Endothelial cell of umbilical vein (primary cell): ENCODE measurements at regions not wholly inside any gene's neighbourhood (a gene's known extent, or its start where the extent isn't known, plus 50 kb on each side); places are given as distances from the start of the nearest gene placed in this dataset.

Experiments used
- BruUV-seq: library from RNA; stranded (reverse); fragments of 400-500 nt; replicated peaks from 2 replicates; lab custom pipeline; 2021; lab: Mats Ljungman, UMichigan
- CTCF ChIA-PET: fragments of 300-600, 350-600 bp; sonication (Branson Sonifier 250); formaldehyde crosslinking; loops from one replicate; lab custom pipeline; 2021; ENCODE audit warnings: antibody characterized with exemption, inconsistent platforms; lab: Charles Lee
- POLR2A ChIA-PET: fragments of 300-600, 350-600 bp; sonication (Branson Sonifier 250); formaldehyde crosslinking; loops from one replicate; lab custom pipeline; 2021; ENCODE audit warnings: antibody characterized with exemption, inconsistent platforms; lab: Charles Lee
- DNase-seq: peaks from one replicate; pipeline ENCODE4 v3.0.0-alpha.2; 2011; ENCODE audit warnings: low read depth, low spot score
- FAIRE-seq: peaks from 2 replicates; lab custom pipeline; 2011; peaks lifted over from hg19 to GRCh38; lab: Jason Lieb, UNC
- H2AFZ ChIP-seq: 2 replicates; pipeline ENCODE4 v1.6.0; 2012; ENCODE audit warnings: low read depth, low read length, control low read depth, inconsistent platforms
- H3K27ac ChIP-seq: 2 replicates; pipeline ENCODE4 v1.5.1; 2011; ENCODE audit warnings: low read depth, mild to moderate bottlenecking, control low read depth, low read length, moderate library complexity; ENCODE audit not compliant: insufficient read depth
- H3K27me3 ChIP-seq, 2 experiments: 2 replicates each; pipeline versions ENCODE4 v1.6.0 to v1.6.1; 2011; ENCODE audit warnings: low read length in 2 of 2, mixed read lengths in 1 of 2; ENCODE audit not compliant: control insufficient read depth in 2 of 2, insufficient read depth in 2 of 2
- H3K36me3 ChIP-seq, 2 experiments: 2 replicates in 1 of 2; 3 replicates in 1 of 2; pipeline ENCODE4 v1.5.1; 2011; ENCODE audit warnings: low read length in 2 of 2, mild to moderate bottlenecking in 1 of 2, moderate library complexity in 1 of 2; ENCODE audit not compliant: control insufficient read depth in 2 of 2, insufficient read depth in 2 of 2; ENCODE audit errors: extremely low read depth in 1 of 2
- H3K4me1 ChIP-seq: 3 replicates; pipeline ENCODE4 v1.5.1; 2011; ENCODE audit warnings: mild to moderate bottlenecking, low read length; ENCODE audit not compliant: control insufficient read depth, insufficient read depth; ENCODE audit errors: extremely low read depth
- H3K4me2 ChIP-seq: 2 replicates; pipeline ENCODE4 v1.6.1; 2011; ENCODE audit warnings: low read length, control low read depth, mixed read lengths; ENCODE audit not compliant: insufficient read depth
- H3K4me3 ChIP-seq, 3 experiments: fragments of 200-600 bp in 1 of 3; sonication (generic), shearing (Covaris generic) in 1 of 3; replicated peaks in 1 of 3; 2 replicates each; pipeline ENCODE4 v1.5.1; 2011 to 2016; ENCODE audit warnings: control low read depth in 3 of 3, low read length in 3 of 3, mild to moderate bottlenecking in 2 of 3, inconsistent platforms in 1 of 3, low read depth in 1 of 3, moderate library complexity in 1 of 3; ENCODE audit not compliant: insufficient read depth in 1 of 3
- H3K79me2 ChIP-seq: 2 replicates; pipeline ENCODE4 v1.6.0; 2012; ENCODE audit warnings: low read length, inconsistent platforms; ENCODE audit not compliant: control insufficient read depth, insufficient read depth
- H3K9ac ChIP-seq: replicated peaks from 2 replicates; pipeline ENCODE3; 2011; ENCODE audit warnings: low read length, control low read depth; ENCODE audit not compliant: insufficient read depth; ENCODE audit errors: extremely low read depth
- H3K9me1 ChIP-seq: replicated peaks from 3 replicates; pipeline ENCODE4 v1.6.0; 2011; ENCODE audit warnings: mild to moderate bottlenecking, low read length; ENCODE audit not compliant: control insufficient read depth, insufficient read depth; ENCODE audit errors: extremely low read depth
- H3K9me3 ChIP-seq: replicated peaks from 2 replicates; pipeline ENCODE4 v1.5.1; 2012; ENCODE audit warnings: low read length, inconsistent platforms; ENCODE audit not compliant: control insufficient read depth, insufficient read depth
- H4K20me1 ChIP-seq: replicated peaks from 2 replicates; pipeline ENCODE3; 2011; ENCODE audit warnings: mild to moderate bottlenecking, low read length; ENCODE audit not compliant: control insufficient read depth, insufficient read depth; ENCODE audit errors: extremely low read depth
- EZH2 ChIP-seq: IDR thresholded peaks from 2 replicates; pipeline ENCODE4 v1.6.1; 2012; ENCODE audit warnings: borderline replicate concordance, low read depth, mild to moderate bottlenecking, moderate library complexity, low read length, inconsistent platforms; ENCODE audit not compliant: severe bottlenecking
- FOS ChIP-seq: IDR thresholded peaks from 2 replicates; pipeline ENCODE4 v1.6.1; 2011; ENCODE audit warnings: mild to moderate bottlenecking, low read length, moderate library complexity, borderline replicate concordance; ENCODE audit not compliant: insufficient read depth
- GATA2 ChIP-seq: IDR thresholded peaks from 2 replicates; pipeline ENCODE4 v1.7.0; 2011; ENCODE audit warnings: low read depth, mild to moderate bottlenecking, moderate library complexity, mixed read lengths, low read length; ENCODE audit not compliant: insufficient read length, insufficient read depth
- JUN ChIP-seq: IDR thresholded peaks from 2 replicates; pipeline ENCODE4 v1.6.1; 2011; ENCODE audit warnings: borderline replicate concordance, low read depth; ENCODE audit not compliant: insufficient read length, insufficient read depth
- MAX ChIP-seq: IDR thresholded peaks from 2 replicates; pipeline ENCODE4 v1.6.1; 2011; ENCODE audit not compliant: insufficient read depth, insufficient read length
- MYC ChIP-seq: IDR thresholded peaks from one replicate; pipeline ENCODE4 v1.6.1; 2011; ENCODE audit warnings: mild to moderate bottlenecking, low read depth, low read length
- POLR2A ChIP-seq: IDR thresholded peaks from 2 replicates; pipeline ENCODE4 v1.6.1; 2012; ENCODE audit warnings: low read depth, mild to moderate bottlenecking, control low read depth, low read length
- POLR2AphosphoS5 ChIP-seq: IDR thresholded peaks from 2 replicates; pipeline ENCODE4 v1.6.1; 2012; ENCODE audit warnings: low read depth, mild to moderate bottlenecking, control low read depth, low read length, moderate library complexity; ENCODE audit not compliant: insufficient read depth
- dilution Hi-C: fragments of 300-500 bp; cut with MboI; formaldehyde crosslinking; loops from one replicate; pipeline ENCODE4 v1.15.0; 2019; ENCODE audit warnings: low sequenced_read_pairs; ENCODE audit not compliant: extremely low pct_ligation_motif_present
- intact Hi-C: fragments of 100-400 bp; cut with micrococcal nuclease; formaldehyde crosslinking; loops from one replicate; pipeline ENCODE4 v1.10.0; 2022
- TF ChIP-seq, protein P1 (sequence below), 2 donors: IDR thresholded peaks; 1 replicate in 1 of 2; 2 replicates in 1 of 2; pipeline ENCODE4 v1.5.1; 2011; ENCODE audit warnings: low read length in 2 of 2, mild to moderate bottlenecking in 2 of 2, moderate library complexity in 2 of 2, control low read depth in 1 of 2, inconsistent platforms in 1 of 2, low read depth in 1 of 2; ENCODE audit not compliant: insufficient read depth in 1 of 2; ENCODE audit errors: extremely low read depth in 1 of 2

DNA sequence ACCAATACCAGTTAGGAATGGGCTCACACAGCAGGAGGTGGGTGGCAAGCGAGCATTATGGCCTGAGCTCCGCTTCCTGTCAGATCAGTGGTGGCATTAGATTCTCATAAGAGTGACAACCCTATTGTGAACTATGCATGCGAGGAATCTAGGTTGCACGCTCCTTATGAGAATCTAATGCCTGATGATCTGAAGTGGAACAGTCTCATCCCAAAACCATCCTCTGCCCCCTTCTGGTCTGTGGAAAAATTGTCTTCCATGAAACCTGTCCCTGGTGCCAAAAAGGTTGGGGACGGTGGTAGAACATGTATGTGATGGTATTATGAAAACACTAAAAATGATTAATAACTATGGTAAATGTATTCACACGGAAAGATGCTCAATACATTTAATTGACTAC lies 99.7 kb upstream of the HIVEP1 start:
- no TSS peak for BruUV-seq
- no peak overlapping the region for H3K4me3 ChIP-seq
- H2AFZ ChIP-seq: no peak overlapping the region
- no peaks in the 10 kb centered on the region for H3K27me3 ChIP-seq
- FAIRE-seq: no peak
- H3K9me1 ChIP-seq: no peaks in the 10 kb centered on the region
- H3K9me3 ChIP-seq: no peaks in the 10 kb centered on the region
- no peaks in the 10 kb centered on the region for H3K36me3 ChIP-seq
- no peaks in the 10 kb centered on the region for H3K4me1 ChIP-seq
- dilution Hi-C loops (no loop called here), intact Hi-C loops (no loop called here)
- TF ChIP-seq GATA2 (no peak), MYC (no peak), POLR2A (no peak), EZH2 (no peak), POLR2AphosphoS5 (no peak), JUN (no peak), FOS (no peak), MAX (no peak)
- TF ChIP-seq, protein P1, sequence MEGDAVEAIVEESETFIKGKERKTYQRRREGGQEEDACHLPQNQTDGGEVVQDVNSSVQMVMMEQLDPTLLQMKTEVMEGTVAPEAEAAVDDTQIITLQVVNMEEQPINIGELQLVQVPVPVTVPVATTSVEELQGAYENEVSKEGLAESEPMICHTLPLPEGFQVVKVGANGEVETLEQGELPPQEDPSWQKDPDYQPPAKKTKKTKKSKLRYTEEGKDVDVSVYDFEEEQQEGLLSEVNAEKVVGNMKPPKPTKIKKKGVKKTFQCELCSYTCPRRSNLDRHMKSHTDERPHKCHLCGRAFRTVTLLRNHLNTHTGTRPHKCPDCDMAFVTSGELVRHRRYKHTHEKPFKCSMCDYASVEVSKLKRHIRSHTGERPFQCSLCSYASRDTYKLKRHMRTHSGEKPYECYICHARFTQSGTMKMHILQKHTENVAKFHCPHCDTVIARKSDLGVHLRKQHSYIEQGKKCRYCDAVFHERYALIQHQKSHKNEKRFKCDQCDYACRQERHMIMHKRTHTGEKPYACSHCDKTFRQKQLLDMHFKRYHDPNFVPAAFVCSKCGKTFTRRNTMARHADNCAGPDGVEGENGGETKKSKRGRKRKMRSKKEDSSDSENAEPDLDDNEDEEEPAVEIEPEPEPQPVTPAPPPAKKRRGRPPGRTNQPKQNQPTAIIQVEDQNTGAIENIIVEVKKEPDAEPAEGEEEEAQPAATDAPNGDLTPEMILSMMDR (IDR thresholded peaks at IDR 0.05; ENCODE audit: extremely low read depth in 1 of 2, insufficient read depth in 1 of 2, low read depth in 1 of 2, low read length in 2 of 2): no peak
- no peak overlapping the region for H3K4me2 ChIP-seq
- H4K20me1 ChIP-seq: no peaks in the 10 kb centered on the region
- CTCF ChIA-PET: no interaction called here
- H3K79me2 ChIP-seq: no peaks in the 10 kb centered on the region
- no peak overlapping the region for H3K9ac ChIP-seq
- H3K27ac ChIP-seq: no peak overlapping the region
- no peak for DNase-seq
- POLR2A ChIA-PET: no interaction called here
